H1 (cell line): ENCODE measurements at regions not wholly inside any gene's neighbourhood (a gene's known extent, or its start where the extent isn't known, plus 50 kb on each side); places are given as distances from the start of the nearest gene placed in this dataset.

Source experiments
- CBX5 ChIP-seq: fragments of 300-800, 300-1000 bp; sonication (generic); IDR thresholded peaks from 2 replicates; pipeline ENCODE4 v1.7.1; 2016; ENCODE audit warnings: antibody characterized with exemption, low read length, low read depth

GRCh38 chr2:7666596-7667259 is 749.5 kb downstream of the RNF144A start (continued):
- no peak for TF ChIP-seq CBX5
